ENCODE measurements at regions not wholly inside any gene's neighbourhood (a gene's known extent, or its start where the extent isn't known, plus 50 kb on each side); places are given as distances from the start of the nearest gene placed in this dataset.

DNA sequence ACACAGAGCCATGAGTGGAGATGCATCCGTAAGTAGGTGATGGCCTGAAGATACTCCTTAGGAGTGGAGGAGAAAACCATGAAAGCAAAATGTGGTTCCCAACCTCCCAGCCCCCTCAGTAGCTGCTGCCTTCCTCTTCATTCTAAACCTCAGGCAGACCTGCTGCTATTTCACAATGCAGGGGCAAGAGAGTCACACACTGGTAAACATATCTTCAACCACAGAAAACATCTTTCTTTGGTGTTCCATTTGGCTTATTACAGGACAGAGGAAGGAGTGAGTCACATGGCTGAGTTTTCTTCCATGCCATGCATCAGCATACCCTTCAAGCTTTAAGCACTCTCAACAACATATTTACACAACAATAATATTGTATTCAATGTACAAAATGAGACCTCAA lies 342.1 kb downstream of the BMPER start:
- POLR2A ChIA-PET (ENCODE audit: unreplicated experiment), result no interaction called here
- BruUV-seq (replicated peaks), result no TSS peak
- TF ChIP-seq EZH2 (IDR thresholded peaks at IDR 0.05; ENCODE audit: low read length, unreplicated experiment) (no peak), EZH2phosphoT487 (IDR thresholded peaks at IDR 0.05; ENCODE audit: borderline replicate concordance, low read length) (no peak)
- TF ChIP-seq, protein P1, sequence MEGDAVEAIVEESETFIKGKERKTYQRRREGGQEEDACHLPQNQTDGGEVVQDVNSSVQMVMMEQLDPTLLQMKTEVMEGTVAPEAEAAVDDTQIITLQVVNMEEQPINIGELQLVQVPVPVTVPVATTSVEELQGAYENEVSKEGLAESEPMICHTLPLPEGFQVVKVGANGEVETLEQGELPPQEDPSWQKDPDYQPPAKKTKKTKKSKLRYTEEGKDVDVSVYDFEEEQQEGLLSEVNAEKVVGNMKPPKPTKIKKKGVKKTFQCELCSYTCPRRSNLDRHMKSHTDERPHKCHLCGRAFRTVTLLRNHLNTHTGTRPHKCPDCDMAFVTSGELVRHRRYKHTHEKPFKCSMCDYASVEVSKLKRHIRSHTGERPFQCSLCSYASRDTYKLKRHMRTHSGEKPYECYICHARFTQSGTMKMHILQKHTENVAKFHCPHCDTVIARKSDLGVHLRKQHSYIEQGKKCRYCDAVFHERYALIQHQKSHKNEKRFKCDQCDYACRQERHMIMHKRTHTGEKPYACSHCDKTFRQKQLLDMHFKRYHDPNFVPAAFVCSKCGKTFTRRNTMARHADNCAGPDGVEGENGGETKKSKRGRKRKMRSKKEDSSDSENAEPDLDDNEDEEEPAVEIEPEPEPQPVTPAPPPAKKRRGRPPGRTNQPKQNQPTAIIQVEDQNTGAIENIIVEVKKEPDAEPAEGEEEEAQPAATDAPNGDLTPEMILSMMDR (conservative IDR thresholded peaks at IDR 0.05; ENCODE audit: low read depth, low read length), result no peak

DNA sequence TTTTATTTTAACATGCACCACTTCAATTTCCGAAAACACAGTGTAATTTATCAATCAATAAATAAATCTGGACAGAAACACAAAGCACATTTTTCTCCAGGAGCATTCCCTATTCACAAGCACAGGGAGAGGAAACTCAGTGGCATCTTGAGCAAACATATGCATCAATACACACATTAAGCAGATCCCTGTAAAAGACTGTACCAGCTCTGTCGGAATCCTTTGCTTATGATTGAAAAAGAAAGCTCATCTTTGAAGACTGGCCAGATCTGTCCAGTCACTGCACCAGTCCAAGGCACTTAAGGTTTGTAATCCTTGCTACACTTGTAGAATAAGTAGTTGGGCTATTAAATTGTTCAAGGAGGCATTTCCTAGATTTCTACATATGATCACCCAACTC lies 343.9 kb downstream of the BMPER start:
- intact Hi-C loops (cut with micrococcal nuclease), result no loop called here
- CTCF ChIA-PET, result no interaction called here
- no peaks in the 10 kb centered on the region for H3K9me3 ChIP-seq (ENCODE audit: low read length)
- no peaks in the 10 kb centered on the region for H3K9me2 ChIP-seq (replicated peaks; ENCODE audit: low read length)
- TF ChIP-seq, protein P1 (conservative IDR thresholded peaks at IDR 0.05; ENCODE audit: low read depth, low read length), result no peak
- no peak for TF ChIP-seq EZH2phosphoT487 (IDR thresholded peaks at IDR 0.05; ENCODE audit: borderline replicate concordance, low read length)
- TF ChIP-seq EZH2 (IDR thresholded peaks at IDR 0.05; ENCODE audit: low read length, unreplicated experiment), result no peak
- no peak overlapping the region for H3K4me3 ChIP-seq (ENCODE audit: low read length)
- no peak overlapping the region for H3K9ac ChIP-seq (ENCODE audit: low read length)
- H3K27ac ChIP-seq (ENCODE audit: low read length), result no peak overlapping the region
- H3K4me1 ChIP-seq (ENCODE audit: insufficient read depth, low read length), result no peaks in the 10 kb centered on the region
- POLR2A ChIA-PET (ENCODE audit: unreplicated experiment), result no interaction called here
- no peaks in the 10 kb centered on the region for H3F3A ChIP-seq (ENCODE audit: low read length, unreplicated experiment)
- no TSS peak for BruUV-seq (replicated peaks)
- peaks cover 10% of the 10 kb centered on the region; the same call in 1 of the 2 replicates for H3K27me3 ChIP-seq (ENCODE audit: low read length)
- H3K36me3 ChIP-seq (ENCODE audit: low read depth, low read length), result no peaks in the 10 kb centered on the region
- H3K4me2 ChIP-seq (ENCODE audit: low read length), result no peak overlapping the region
- ATAC-seq (no peak), DNase-seq (no peak)
- H4K20me1 ChIP-seq (ENCODE audit: low read length), result no peaks in the 10 kb centered on the region
- H2AFZ ChIP-seq (ENCODE audit: low read length), result no peak overlapping the region
- no peaks in the 10 kb centered on the region for H3K79me2 ChIP-seq (ENCODE audit: low read length)

More for the DNA sequence above, 342.1 kb downstream of the BMPER start:
- Histone ChIP-seq H3K9ac (ENCODE audit: low read length) (no peak overlapping the region), H3K36me3 (ENCODE audit: low read depth, low read length) (no peaks in the 10 kb centered on the region), H3K9me3 (ENCODE audit: low read length) (no peaks in the 10 kb centered on the region), H3K4me2 (ENCODE audit: low read length) (no peak overlapping the region), H3F3A (ENCODE audit: low read length, unreplicated experiment) (no peaks in the 10 kb centered on the region), H3K9me2 (replicated peaks; ENCODE audit: low read length) (no peaks in the 10 kb centered on the region), H4K20me1 (ENCODE audit: low read length) (no peaks in the 10 kb centered on the region), H3K79me2 (ENCODE audit: low read length) (no peaks in the 10 kb centered on the region), H3K27me3 (ENCODE audit: low read length) (peaks cover 10% of the 10 kb centered on the region; the same call in 1 of the 2 replicates), H3K27ac (ENCODE audit: low read length) (no peak overlapping the region), H2AFZ (ENCODE audit: low read length) (no peak overlapping the region), H3K4me1 (ENCODE audit: insufficient read depth, low read length) (no peaks in the 10 kb centered on the region), H3K4me3 (ENCODE audit: low read length) (no peak overlapping the region)
- intact Hi-C loops (cut with micrococcal nuclease), result no loop called here
- peak; percentile 3 for DNase-seq
- CTCF ChIA-PET, result no interaction called here
- ATAC-seq, result no peak

DNA sequence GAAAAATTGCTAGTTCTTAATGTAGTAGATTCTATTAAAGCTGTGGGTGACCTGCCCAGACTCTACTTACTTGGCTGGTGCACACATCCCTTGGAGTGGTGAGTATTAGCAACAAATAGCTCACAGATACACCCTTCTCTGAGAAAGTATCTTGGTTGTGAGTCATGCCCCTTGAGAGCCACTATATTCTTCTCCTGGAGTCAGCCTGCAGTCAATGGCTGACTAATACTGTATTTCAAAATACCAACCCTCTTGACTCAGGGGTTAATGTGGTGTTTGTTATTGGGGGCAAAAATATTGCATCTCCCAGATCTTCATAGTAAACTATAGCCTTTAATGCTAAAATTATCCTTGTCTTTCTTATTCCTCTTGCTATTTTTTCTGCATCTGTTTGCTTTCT lies 354.9 kb downstream of the BMPER start:
- TF ChIP-seq, protein P1 (conservative IDR thresholded peaks at IDR 0.05; ENCODE audit: low read depth, low read length), result no peak
- no peak for TF ChIP-seq EZH2 (IDR thresholded peaks at IDR 0.05; ENCODE audit: low read length, unreplicated experiment)
- TF ChIP-seq EZH2phosphoT487 (IDR thresholded peaks at IDR 0.05; ENCODE audit: borderline replicate concordance, low read length), result no peak
- Histone ChIP-seq H3K9me3 (ENCODE audit: low read length) (no peaks in the 10 kb centered on the region), H3K4me2 (ENCODE audit: low read length) (0 out of 2 replicates have a peak overlapping the region, but pooled peaks have one; percentile 6), H3K4me1 (ENCODE audit: insufficient read depth, low read length) (peaks cover 11% of the 10 kb centered on the region; the same call in 1 of the 2 replicates), H3K79me2 (ENCODE audit: low read length) (no peaks in the 10 kb centered on the region), H3K27me3 (ENCODE audit: low read length) (0 out of 2 replicates have a peak, but pooled peaks cover under 1% of the 10 kb centered on the region), H3K9me2 (replicated peaks; ENCODE audit: low read length) (no peaks in the 10 kb centered on the region), H3K9ac (ENCODE audit: low read length) (no peak overlapping the region), H4K20me1 (ENCODE audit: low read length) (no peaks in the 10 kb centered on the region), H3K27ac (ENCODE audit: low read length) (no peak overlapping the region), H2AFZ (ENCODE audit: low read length) (no peak overlapping the region), H3K36me3 (ENCODE audit: low read depth, low read length) (no peaks in the 10 kb centered on the region), H3K4me3 (ENCODE audit: low read length) (no peak overlapping the region), H3F3A (ENCODE audit: low read length, unreplicated experiment) (no peaks in the 10 kb centered on the region)
- ChIA-PET CTCF (no interaction called here), POLR2A (ENCODE audit: unreplicated experiment) (no interaction called here)
- no peak for ATAC-seq
- BruUV-seq (replicated peaks), result no TSS peak
- DNase-seq, result peak; percentile 72
- intact Hi-C loops (cut with micrococcal nuclease), result no loop called here

Data from PC-3 (cell line).